Effector memory CD4-positive, alpha-beta T cell (primary cell): ENCODE measurements at regions not wholly inside any gene's neighbourhood (a gene's known extent, or its start where the extent isn't known, plus 50 kb on each side); places are given as distances from the start of the nearest gene placed in this dataset.

ENCODE experiments used
- DNase-seq, 3 donors: peaks; one replicate each; pipeline ENCODE4 v3.0.0-alpha.2; 2020
- H3K27ac ChIP-seq: 2 replicates; pipeline ENCODE4 v1.7.0; 2013; ENCODE audit warnings: mild to moderate bottlenecking, low read length, moderate library complexity; ENCODE audit not compliant: insufficient read depth, poor library complexity, severe bottlenecking
- H3K27me3 ChIP-seq: replicated peaks from 2 replicates; pipeline ENCODE4 v1.7.0; 2013; ENCODE audit warnings: mild to moderate bottlenecking, low read length; ENCODE audit not compliant: insufficient read depth, control insufficient read depth, poor library complexity, severe bottlenecking
- H3K36me3 ChIP-seq: 2 replicates; pipeline ENCODE4 v1.7.0; 2013; ENCODE audit warnings: mild to moderate bottlenecking, low read length, moderate library complexity; ENCODE audit not compliant: control insufficient read depth, insufficient read depth
- H3K4me1 ChIP-seq: 2 replicates; pipeline ENCODE4 v1.7.0; 2013; ENCODE audit warnings: low read length, mild to moderate bottlenecking; ENCODE audit not compliant: control insufficient read depth, insufficient read depth, poor library complexity, severe bottlenecking
- H3K4me3 ChIP-seq: 2 replicates; pipeline ENCODE4 v1.7.0; 2013; ENCODE audit warnings: low read length, low read depth, mild to moderate bottlenecking; ENCODE audit not compliant: insufficient read depth, poor library complexity, severe bottlenecking
- H3K9me3 ChIP-seq: 2 replicates; pipeline ENCODE4 v1.7.0; 2013; ENCODE audit warnings: mild to moderate bottlenecking, low read length, moderate library complexity; ENCODE audit not compliant: control insufficient read depth

GRCh38 chr1:25107643-25108010 lies 124.7 kb downstream of the SYF2 start:
- H3K27me3 ChIP-seq = no peaks in the 10 kb centered on the region
- peaks cover 9% of the 10 kb centered on the region for H3K9me3 ChIP-seq
- no peak for DNase-seq
- H3K27ac ChIP-seq = no peak overlapping the region
- no peaks in the 10 kb centered on the region for H3K36me3 ChIP-seq
- H3K4me1 ChIP-seq = no peaks in the 10 kb centered on the region
- H3K4me3 ChIP-seq = no peak overlapping the region

- Histone ChIP-seq H3K9me3 (peaks cover 9% of the 10 kb centered on the region), H3K27ac (no peak overlapping the region), H3K4me1 (no peaks in the 10 kb centered on the region), H3K4me3 (no peak overlapping the region), H3K27me3 (no peaks in the 10 kb centered on the region), H3K36me3 (no peaks in the 10 kb centered on the region)
- no peak for DNase-seq
Measured at GRCh38 chr1:25106976-25107642, 125.2 kb downstream of the SYF2 start.

GRCh38 chr1:25106352-25106751 lies 126.0 kb downstream of the SYF2 start:
- Histone ChIP-seq H3K27me3 (no peaks in the 10 kb centered on the region), H3K27ac (no peak overlapping the region), H3K4me1 (peaks cover 3% of the 10 kb centered on the region), H3K4me3 (no peak overlapping the region), H3K9me3 (peaks cover 9% of the 10 kb centered on the region), H3K36me3 (no peaks in the 10 kb centered on the region)
- DNase-seq = no peak

- DNase-seq = no peak
Measured at GRCh38 chr1:25105836-25106235, 126.5 kb downstream of the SYF2 start.

GRCh38 chr1:25104932-25105561 lies 127.3 kb downstream of the SYF2 start:
- H3K27ac ChIP-seq = no peak overlapping the region
- H3K9me3 ChIP-seq = peaks cover 9% of the 10 kb centered on the region
- no peaks in the 10 kb centered on the region for H3K27me3 ChIP-seq
- no peak overlapping the region for H3K4me3 ChIP-seq
- H3K4me1 ChIP-seq = peaks cover 8% of the 10 kb centered on the region
- no peaks in the 10 kb centered on the region for H3K36me3 ChIP-seq
- no peak for DNase-seq

More at GRCh38 chr1:25105836-25106235, 126.5 kb downstream of the SYF2 start:
- Histone ChIP-seq H3K4me3 (no peak overlapping the region), H3K4me1 (peaks cover 3% of the 10 kb centered on the region), H3K27me3 (no peaks in the 10 kb centered on the region), H3K9me3 (peaks cover 9% of the 10 kb centered on the region), H3K36me3 (no peaks in the 10 kb centered on the region), H3K27ac (no peak overlapping the region)

GRCh38 chr1:25103164-25103795 lies 129.0 kb downstream of the SYF2 start:
- Histone ChIP-seq H3K36me3 (no peaks in the 10 kb centered on the region), H3K4me1 (peaks cover 16% of the 10 kb centered on the region), H3K9me3 (no peaks in the 10 kb centered on the region), H3K4me3 (no peak overlapping the region), H3K27ac (no peak overlapping the region), H3K27me3 (no peaks in the 10 kb centered on the region)
- DNase-seq = no peak

GRCh38 chr1:25100151-25100833 lies 132.0 kb downstream of the SYF2 start:
- no peak for DNase-seq
- peaks cover 23% of the 10 kb centered on the region for H3K4me1 ChIP-seq
- no peaks in the 10 kb centered on the region for H3K27me3 ChIP-seq
- no peaks in the 10 kb centered on the region for H3K36me3 ChIP-seq
- no peak overlapping the region for H3K4me3 ChIP-seq
- no peaks in the 10 kb centered on the region for H3K9me3 ChIP-seq
- no peak overlapping the region for H3K27ac ChIP-seq

- no peak for DNase-seq
- no peaks in the 10 kb centered on the region for H3K27me3 ChIP-seq
- H3K9me3 ChIP-seq = no peaks in the 10 kb centered on the region
Measured at GRCh38 chr1:25099343-25099951, 132.9 kb downstream of the SYF2 start.

GRCh38 chr1:25098717-25099116 lies 133.6 kb downstream of the SYF2 start:
- Histone ChIP-seq H3K4me1 (peaks cover 32% of the 10 kb centered on the region), H3K36me3 (no peaks in the 10 kb centered on the region), H3K4me3 (no peak overlapping the region), H3K27ac (no peak overlapping the region), H3K9me3 (no peaks in the 10 kb centered on the region), H3K27me3 (no peaks in the 10 kb centered on the region)
- DNase-seq = no peak

More at GRCh38 chr1:25099343-25099951, 132.9 kb downstream of the SYF2 start:
- no peaks in the 10 kb centered on the region for H3K36me3 ChIP-seq
- H3K27ac ChIP-seq = no peak overlapping the region
- H3K4me1 ChIP-seq = peaks cover 32% of the 10 kb centered on the region
- no peak overlapping the region for H3K4me3 ChIP-seq
